Neural crest cell (in vitro differentiated cells): ENCODE measurements at regions not wholly inside any gene's neighbourhood (a gene's known extent, or its start where the extent isn't known, plus 50 kb on each side); places are given as distances from the start of the nearest gene placed in this dataset.

Experiments used
- DNase-seq: peaks from one replicate; pipeline ENCODE4 v3.0.0; 2021; ENCODE audit warnings: low read depth, mixed read lengths, low spot score
- H3K27ac Mint-ChIP-seq: one replicate; pipeline ENCODE4 v1.8.0; 2021; ENCODE audit warnings: mild to moderate bottlenecking, mixed read lengths; ENCODE audit not compliant: unreplicated experiment
- H3K27me3 Mint-ChIP-seq: 2 replicates; pipeline ENCODE4 v1.8.0; 2021; ENCODE audit warnings: low read depth, mild to moderate bottlenecking, mixed read lengths
- H3K36me3 Mint-ChIP-seq: 2 replicates; pipeline ENCODE4 v1.8.0; 2021; ENCODE audit warnings: low read depth, mild to moderate bottlenecking, mixed read lengths
- H3K4me1 Mint-ChIP-seq: 2 replicates; pipeline ENCODE4 v1.8.0; 2021; ENCODE audit warnings: mixed read lengths
- H3K4me3 Mint-ChIP-seq: one replicate; pipeline ENCODE4 v1.8.0; 2021; ENCODE audit warnings: mild to moderate bottlenecking, mixed read lengths
- H3K9me3 Mint-ChIP-seq: 2 replicates; pipeline ENCODE4 v1.8.0; 2021; ENCODE audit warnings: mixed read lengths
- TF ChIP-seq, protein P1 (sequence below): fragments of 200-600 bp; sonication (generic); conservative IDR thresholded peaks from 2 replicates; pipeline ENCODE4 v1.5.0; 2021; ENCODE audit warnings: antibody characterized with exemption, mild to moderate bottlenecking

DNA sequence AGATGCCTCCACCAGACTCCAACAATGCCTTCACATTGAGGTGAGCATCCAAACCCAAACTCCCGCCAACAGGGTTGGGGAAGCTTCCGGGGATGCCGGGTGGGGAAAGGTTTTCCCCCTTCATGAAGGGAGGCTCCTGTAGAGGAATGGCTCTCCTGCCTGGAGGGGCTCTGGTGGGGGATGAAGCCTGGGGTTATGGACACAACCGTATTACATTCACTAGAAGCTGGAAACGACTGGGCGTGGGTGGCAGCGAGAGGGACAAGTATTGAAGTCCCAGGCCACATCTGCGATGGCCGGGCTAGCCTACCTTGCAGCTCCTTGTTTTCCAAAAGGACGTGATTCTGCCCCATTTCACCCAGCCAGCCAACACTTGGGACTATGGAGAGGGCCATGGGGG is 321.1 kb downstream of the C16orf95 start:
- no peak overlapping the region for H3K27ac Mint-ChIP-seq
- peaks cover 26% of the 10 kb centered on the region for H3K27me3 Mint-ChIP-seq
- no peak overlapping the region for H3K4me3 Mint-ChIP-seq
- H3K9me3 Mint-ChIP-seq = no peaks in the 10 kb centered on the region
- peaks cover 8% of the 10 kb centered on the region for H3K4me1 Mint-ChIP-seq
- DNase-seq = no peak
- H3K36me3 Mint-ChIP-seq = no peaks in the 10 kb centered on the region
- TF ChIP-seq, protein P1, sequence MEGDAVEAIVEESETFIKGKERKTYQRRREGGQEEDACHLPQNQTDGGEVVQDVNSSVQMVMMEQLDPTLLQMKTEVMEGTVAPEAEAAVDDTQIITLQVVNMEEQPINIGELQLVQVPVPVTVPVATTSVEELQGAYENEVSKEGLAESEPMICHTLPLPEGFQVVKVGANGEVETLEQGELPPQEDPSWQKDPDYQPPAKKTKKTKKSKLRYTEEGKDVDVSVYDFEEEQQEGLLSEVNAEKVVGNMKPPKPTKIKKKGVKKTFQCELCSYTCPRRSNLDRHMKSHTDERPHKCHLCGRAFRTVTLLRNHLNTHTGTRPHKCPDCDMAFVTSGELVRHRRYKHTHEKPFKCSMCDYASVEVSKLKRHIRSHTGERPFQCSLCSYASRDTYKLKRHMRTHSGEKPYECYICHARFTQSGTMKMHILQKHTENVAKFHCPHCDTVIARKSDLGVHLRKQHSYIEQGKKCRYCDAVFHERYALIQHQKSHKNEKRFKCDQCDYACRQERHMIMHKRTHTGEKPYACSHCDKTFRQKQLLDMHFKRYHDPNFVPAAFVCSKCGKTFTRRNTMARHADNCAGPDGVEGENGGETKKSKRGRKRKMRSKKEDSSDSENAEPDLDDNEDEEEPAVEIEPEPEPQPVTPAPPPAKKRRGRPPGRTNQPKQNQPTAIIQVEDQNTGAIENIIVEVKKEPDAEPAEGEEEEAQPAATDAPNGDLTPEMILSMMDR = no peak

DNA sequence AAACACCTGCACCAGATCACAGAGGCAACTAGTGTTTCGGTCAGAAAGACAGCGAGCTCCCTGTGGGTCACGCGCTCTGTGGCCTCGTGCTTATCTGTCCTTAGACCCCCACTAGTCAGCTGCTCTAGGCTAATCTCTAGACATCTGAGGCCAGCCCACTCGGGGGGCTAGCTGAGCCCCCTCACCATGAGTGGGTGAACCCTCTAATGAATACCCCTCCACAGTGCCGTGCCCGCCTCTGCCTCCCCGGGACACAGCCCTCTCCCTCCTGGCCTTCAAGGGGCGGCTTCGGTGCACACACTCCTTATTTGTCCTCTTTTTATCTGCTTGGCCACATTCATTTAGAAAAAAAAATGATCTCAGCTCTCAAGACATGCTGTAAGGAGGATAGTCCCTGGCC is 320.1 kb downstream of the C16orf95 start:
- no peak overlapping the region for H3K27ac Mint-ChIP-seq
- TF ChIP-seq, protein P1 = no peak
- no peaks in the 10 kb centered on the region for H3K36me3 Mint-ChIP-seq

DNA sequence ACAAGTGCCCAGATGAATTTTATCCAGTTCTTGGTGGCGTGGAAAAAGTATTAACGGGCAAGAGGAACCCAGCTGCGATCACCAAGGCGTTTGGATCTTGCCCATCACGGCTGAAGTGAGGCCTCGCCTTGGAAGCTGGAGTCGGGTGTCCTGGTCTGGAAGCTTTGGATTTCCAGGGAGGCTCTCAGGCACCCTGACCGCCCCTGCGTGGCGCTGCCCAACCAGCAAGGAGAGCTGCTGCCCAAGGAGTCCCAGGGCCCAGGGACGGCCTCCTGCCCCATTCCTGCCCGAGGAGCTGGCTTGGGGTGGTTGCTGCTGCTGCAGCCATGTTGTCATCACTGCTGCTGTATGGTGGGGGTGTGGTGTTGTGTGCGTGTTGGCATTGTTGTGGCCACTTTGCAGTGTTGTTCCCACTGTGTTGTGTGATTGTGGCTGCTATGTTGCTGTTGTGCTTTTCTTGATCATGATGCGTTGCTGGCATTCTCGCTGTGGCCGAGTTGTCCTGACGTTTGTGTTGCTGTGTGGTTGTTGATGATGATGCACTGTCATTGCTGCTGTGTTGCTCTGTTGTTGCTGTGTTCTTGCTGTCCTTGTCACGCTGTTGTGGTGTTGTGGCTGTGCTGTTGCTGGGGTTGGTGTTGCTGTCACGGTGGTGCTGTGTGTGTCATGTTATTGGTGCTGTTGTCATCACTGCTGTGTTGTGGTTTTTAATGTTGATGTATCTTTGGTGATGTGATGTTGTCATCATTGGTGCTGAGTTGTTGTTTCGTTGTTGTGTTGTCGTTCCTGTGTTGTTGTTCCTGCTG is 318.8 kb downstream of the C16orf95 start:
- H3K27ac Mint-ChIP-seq = no peak overlapping the region
- no peak for DNase-seq
- H3K36me3 Mint-ChIP-seq = no peaks in the 10 kb centered on the region
- H3K4me1 Mint-ChIP-seq = peaks cover 8% of the 10 kb centered on the region
- no peak overlapping the region for H3K4me3 Mint-ChIP-seq
- H3K27me3 Mint-ChIP-seq = peaks cover 19% of the 10 kb centered on the region
- H3K9me3 Mint-ChIP-seq = no peaks in the 10 kb centered on the region
- TF ChIP-seq, protein P1 = no peak

More for the DNA sequence above, 320.1 kb downstream of the C16orf95 start:
- H3K4me1 Mint-ChIP-seq = peaks cover 8% of the 10 kb centered on the region
- H3K9me3 Mint-ChIP-seq = no peaks in the 10 kb centered on the region
- no peak for DNase-seq
- H3K27me3 Mint-ChIP-seq = peaks cover 26% of the 10 kb centered on the region
- no peak overlapping the region for H3K4me3 Mint-ChIP-seq

DNA sequence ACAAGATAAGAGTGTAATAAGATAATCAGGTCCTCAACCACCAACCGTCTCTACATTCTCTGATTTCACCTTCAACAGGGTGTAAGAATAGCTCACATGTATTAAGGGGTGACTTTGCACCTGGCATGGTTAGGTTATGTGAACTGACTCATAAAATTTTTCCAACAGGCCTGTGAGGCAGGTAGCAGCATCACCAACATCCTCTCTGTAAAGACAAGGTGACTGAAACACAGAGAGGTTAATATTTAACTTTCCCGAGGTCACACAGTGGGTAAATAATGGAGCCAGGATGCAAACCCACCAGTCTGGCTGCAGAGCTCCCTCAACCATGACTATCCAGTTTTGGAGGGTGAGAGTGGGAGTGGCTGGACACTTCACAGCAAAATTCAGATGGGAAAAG is 317.2 kb downstream of the C16orf95 start:
- no peak overlapping the region for H3K27ac Mint-ChIP-seq
- peaks cover 12% of the 10 kb centered on the region for H3K27me3 Mint-ChIP-seq
- peaks cover 2% of the 10 kb centered on the region for H3K36me3 Mint-ChIP-seq
- TF ChIP-seq, protein P1 = no peak
- no peak for DNase-seq
- H3K9me3 Mint-ChIP-seq = peaks cover 3% of the 10 kb centered on the region
- H3K4me1 Mint-ChIP-seq = peaks cover 2% of the 10 kb centered on the region
- no peak overlapping the region for H3K4me3 Mint-ChIP-seq

DNA sequence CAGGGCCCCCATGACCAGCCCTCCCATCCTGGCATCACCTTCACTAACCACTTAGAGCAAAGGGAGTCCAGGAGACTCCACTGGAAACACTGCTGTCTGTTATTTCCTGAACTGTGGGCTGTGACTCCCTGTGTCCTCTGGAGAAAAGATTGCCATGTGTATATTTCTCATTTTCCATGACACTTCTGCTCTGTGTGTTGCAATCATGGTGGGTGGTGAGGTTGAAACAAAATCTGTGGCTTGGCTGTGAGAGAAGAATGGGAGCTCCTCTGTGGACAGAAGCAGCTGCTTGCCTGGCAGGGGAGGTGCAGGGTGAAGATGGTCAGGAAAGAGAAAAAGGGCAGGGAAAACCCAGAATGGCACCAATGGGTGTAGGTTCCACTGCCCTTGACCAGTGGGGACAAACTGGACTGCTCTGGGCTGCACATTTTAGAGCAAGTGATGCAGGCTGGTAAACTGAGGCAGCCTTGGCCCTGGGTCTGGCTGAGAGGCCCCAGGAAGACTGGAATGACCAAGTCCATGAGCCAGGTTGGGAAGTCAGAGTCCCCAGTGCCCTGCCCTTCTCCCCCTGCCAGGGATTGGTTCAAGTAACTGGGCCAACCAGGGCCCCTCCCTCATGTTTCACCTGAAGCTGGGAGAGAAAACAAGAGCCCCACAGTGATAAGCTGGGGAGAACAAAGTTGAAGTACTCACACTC is 314.3 kb downstream of the C16orf95 start:
- TF ChIP-seq, protein P1 = no peak
- H3K27me3 Mint-ChIP-seq = peaks cover 7% of the 10 kb centered on the region
- H3K36me3 Mint-ChIP-seq = peaks cover 3% of the 10 kb centered on the region
- no peaks in the 10 kb centered on the region for H3K4me1 Mint-ChIP-seq
- no peak for DNase-seq
- no peak overlapping the region for H3K4me3 Mint-ChIP-seq
- H3K9me3 Mint-ChIP-seq = peaks cover 3% of the 10 kb centered on the region
- no peak overlapping the region for H3K27ac Mint-ChIP-seq
